HepG2 (cell line): ENCODE measurements at regions not wholly inside any gene's neighbourhood (a gene's known extent, or its start where the extent isn't known, plus 50 kb on each side); places are given as distances from the start of the nearest gene placed in this dataset.

Experiments
- ATAC-seq: fragments of 200-7000 bp; cut with Tn5 transposase; 3 replicates; pipeline ENCODE4 v1.9.1; 2020; ENCODE audit warnings: mild to moderate bottlenecking, moderate library complexity
- BruUV-seq: library from RNA; stranded (reverse); fragments of 400-500 nt; replicated peaks from 2 replicates; lab custom pipeline; 2021; lab: Mats Ljungman, UMichigan
- CTCF ChIA-PET: fragments of 300-600 bp; formaldehyde crosslinking; extraction: SDS; loops from one replicate; lab custom pipeline; 2021; ENCODE audit warnings: low total read pairs, inconsistent platforms, low intra/inter-chr PET ratio; lab: Yijun Ruan, JAX
- POLR2A ChIA-PET: fragments of 350-600 bp; sonication (Branson Sonifier 250); formaldehyde crosslinking; loops from one replicate; lab custom pipeline; 2020; ENCODE audit warnings: antibody characterized with exemption, inconsistent platforms; lab: Yijun Ruan, JAX
- DNase-seq: peaks from one replicate; pipeline ENCODE4 v3.0.0-alpha.2; 2015; ENCODE audit warnings: low spot score
- FAIRE-seq: peaks from 3 replicates; lab custom pipeline; 2011; peaks lifted over from hg19 to GRCh38; lab: Jason Lieb, UNC
- H2AFZ ChIP-seq: one replicate; pipeline ENCODE4 v1.6.1; 2011; ENCODE audit warnings: low read length, inconsistent platforms
- H3K27ac ChIP-seq: fragments of 300-600 bp; 3 replicates; pipeline ENCODE4 v1.8.0; 2011; ENCODE audit warnings: mixed run types, mild to moderate bottlenecking, mixed read lengths, low read length, inconsistent platforms; ENCODE audit not compliant: insufficient read depth; ENCODE audit errors: extremely low read length
- H3K27me3 ChIP-seq, 2 experiments: fragments of 200-600 bp in 1 of 2; 2 replicates in 1 of 2; 3 replicates in 1 of 2; pipeline versions ENCODE4 v1.6.0 to v1.8.0; 2011; ENCODE audit warnings: low read length in 2 of 2, mild to moderate bottlenecking in 2 of 2, moderate library complexity in 2 of 2, inconsistent platforms in 1 of 2; ENCODE audit not compliant: insufficient read depth in 2 of 2, control insufficient read depth in 1 of 2
- H3K36me3 ChIP-seq, 2 experiments: fragments of 200-600 bp in 1 of 2; replicated peaks in 1 of 2; 2 replicates in 1 of 2; 3 replicates in 1 of 2; pipeline versions ENCODE4 v1.5.1 to v1.8.0; 2011; ENCODE audit warnings: low read length in 2 of 2, inconsistent platforms in 1 of 2; ENCODE audit not compliant: insufficient read depth in 2 of 2, control insufficient read depth in 1 of 2
- H3K4me1 ChIP-seq: 2 replicates; pipeline ENCODE4 v1.5.1; 2012; ENCODE audit warnings: low read length, inconsistent platforms; ENCODE audit not compliant: insufficient read depth
- H3K4me2 ChIP-seq: 2 replicates; pipeline ENCODE4 v1.6.0; 2011; ENCODE audit warnings: low read depth, low read length, inconsistent platforms
- H3K4me3 ChIP-seq, 3 experiments: fragments of 200-600 bp in 1 of 3; sonication (generic), shearing (Covaris generic) in 1 of 3; replicated peaks in 1 of 3; 2 replicates each; pipeline ENCODE4 v1.5.1; 2011 to 2016; ENCODE audit warnings: low read length in 3 of 3, inconsistent platforms in 2 of 3, low read depth in 2 of 3, mild to moderate bottlenecking in 2 of 3, control low read depth in 1 of 3, mixed read lengths in 1 of 3; ENCODE audit not compliant: insufficient read depth in 1 of 3
- H3K79me2 ChIP-seq: one replicate; pipeline ENCODE4 v1.6.1; 2011; ENCODE audit warnings: low read length, inconsistent platforms; ENCODE audit not compliant: insufficient read depth
- H3K9ac ChIP-seq: 2 replicates; pipeline ENCODE4 v1.6.0; 2011; ENCODE audit warnings: mild to moderate bottlenecking, low read depth, low read length, inconsistent platforms; ENCODE audit not compliant: insufficient read depth
- H3K9me3 ChIP-seq: 2 replicates; pipeline ENCODE4 v1.5.1; 2012; ENCODE audit warnings: mild to moderate bottlenecking, low read length
- H4K20me1 ChIP-seq: 2 replicates; pipeline ENCODE4 v1.6.0; 2011; ENCODE audit warnings: inconsistent platforms, mild to moderate bottlenecking, low read length, moderate library complexity; ENCODE audit not compliant: insufficient read depth
- ATF7 ChIP-seq, 2 experiments: fragments of 450-650 bp in 1 of 2; sonication (generic) in 1 of 2; formaldehyde crosslinking in 1 of 2; IDR thresholded peaks; 2 replicates each; pipeline versions ENCODE4 v1.4.0 to v1.6.1; 2016 to 2020; ENCODE audit warnings: antibody characterized with exemption in 1 of 2, mild to moderate bottlenecking in 1 of 2, missing genetic modification reagents in 1 of 2
- CHD2 ChIP-seq: IDR thresholded peaks from 2 replicates; pipeline ENCODE4 v1.6.1; 2011; ENCODE audit warnings: low read depth, low read length, improper control_type of control experiment
- CREB1 ChIP-seq, 2 experiments: fragments of 450-650 bp in 1 of 2; IDR thresholded peaks; 2 replicates each; pipeline ENCODE4 v1.6.1; 2016 to 2017; ENCODE audit warnings: control low read depth in 1 of 2, mild to moderate bottlenecking in 1 of 2, missing compliant biosample characterization in 1 of 2, missing genetic modification characterization in 1 of 2
- HBP1 ChIP-seq: IDR thresholded peaks from 2 replicates; pipeline ENCODE4 v1.6.1; 2016; ENCODE audit warnings: low read depth, control low read depth
- KDM2A ChIP-seq: sonication (generic); formaldehyde crosslinking; IDR thresholded peaks from 2 replicates; pipeline ENCODE4 v1.4.0; 2020; ENCODE audit warnings: low read depth, missing genetic modification reagents, borderline replicate concordance
- ZNF484 ChIP-seq: sonication (generic); formaldehyde crosslinking; IDR thresholded peaks from 2 replicates; pipeline ENCODE4 v1.5.1; 2020; ENCODE audit warnings: mild to moderate bottlenecking, low read depth, missing genetic modification reagents, borderline replicate concordance
- ZSCAN22 ChIP-seq: sonication (generic); formaldehyde crosslinking; IDR thresholded peaks from 2 replicates; pipeline ENCODE4 v1.4.0; 2020; ENCODE audit warnings: mild to moderate bottlenecking, missing genetic modification reagents
- WGBS: methylation state at CpG from one replicate; pipeline ENCODE4 v1.1.6; 2017; ENCODE audit warnings: low lambda C conversion rate; 5-methylcytosine and 5-hydroxymethylcytosine counted together
- in situ Hi-C: cut with HindIII; loops from 2 replicates; pipeline ENCODE4 v1.10.0; 2017; ENCODE audit warnings: low pct_unique_long_range_greater_than_20kb; ENCODE audit not compliant: extremely low pct_ligation_motif_present
- intact Hi-C: fragments of 100-400 bp; cut with micrococcal nuclease; formaldehyde crosslinking; loops from one replicate; pipeline ENCODE4 v1.10.0; 2022; ENCODE audit not compliant: unreplicated experiment
- TF ChIP-seq, protein P1 (sequence below): sonication (generic); formaldehyde crosslinking; IDR thresholded peaks from 2 replicates; pipeline ENCODE4 v1.9.0; 2021; ENCODE audit warnings: missing genetic modification reagents, mild to moderate bottlenecking, borderline replicate concordance

- Histone ChIP-seq H3K36me3 (no peaks in the 10 kb centered on the region), H3K79me2 (no peaks in the 10 kb centered on the region), H3K27ac (no peak overlapping the region), H4K20me1 (no peaks in the 10 kb centered on the region), H3K27me3 (no peaks in the 10 kb centered on the region)
- FAIRE-seq (no peak), ATAC-seq (no peak), DNase-seq (no peak)
- intact Hi-C loops, result no loop called here
- ChIA-PET POLR2A (no interaction called here), CTCF (no interaction called here)
- in situ Hi-C loops, result no loop called here
- TF ChIP-seq KDM2A (CRISPR knock-in tag) (no peak), ZNF484 (CRISPR knock-in tag) (no peak), CHD2 (no peak), ZSCAN22 (CRISPR knock-in tag) (no peak)
- TF ChIP-seq, protein P1, sequence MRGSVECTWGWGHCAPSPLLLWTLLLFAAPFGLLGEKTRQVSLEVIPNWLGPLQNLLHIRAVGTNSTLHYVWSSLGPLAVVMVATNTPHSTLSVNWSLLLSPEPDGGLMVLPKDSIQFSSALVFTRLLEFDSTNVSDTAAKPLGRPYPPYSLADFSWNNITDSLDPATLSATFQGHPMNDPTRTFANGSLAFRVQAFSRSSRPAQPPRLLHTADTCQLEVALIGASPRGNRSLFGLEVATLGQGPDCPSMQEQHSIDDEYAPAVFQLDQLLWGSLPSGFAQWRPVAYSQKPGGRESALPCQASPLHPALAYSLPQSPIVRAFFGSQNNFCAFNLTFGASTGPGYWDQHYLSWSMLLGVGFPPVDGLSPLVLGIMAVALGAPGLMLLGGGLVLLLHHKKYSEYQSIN (CRISPR knock-in tag), result no peak
- TF ChIP-seq, all 625 proteins: peak for 0
- H3K4me1 ChIP-seq, result no peaks in the 10 kb centered on the region
- no peak overlapping the region for H2AFZ ChIP-seq
- WGBS, result 10% methylated on average over 3 of the region's 3 CpGs
- H3K9ac ChIP-seq, result no peak overlapping the region
- H3K9me3 ChIP-seq, result peaks cover 96% of the 10 kb centered on the region
- no peak overlapping the region for H3K4me3 ChIP-seq
- H3K4me2 ChIP-seq, result no peak overlapping the region
- BruUV-seq, result no TSS peak
These were observed 710.5 kb downstream of the NOVA1 start for GRCh38 chr14:25887251-25887878.

GRCh38 chr14:25884657-25885056 is 713.2 kb downstream of the NOVA1 start:
- Histone ChIP-seq H3K4me2 (no peak overlapping the region), H2AFZ (no peak overlapping the region), H3K4me1 (no peaks in the 10 kb centered on the region), H3K27ac (no peak overlapping the region), H3K9me3 (peaks cover 92% of the 10 kb centered on the region), H3K4me3 (no peak overlapping the region), H4K20me1 (no peaks in the 10 kb centered on the region), H3K79me2 (no peaks in the 10 kb centered on the region), H3K36me3 (no peaks in the 10 kb centered on the region), H3K27me3 (no peaks in the 10 kb centered on the region), H3K9ac (no peak overlapping the region)
- no peak for ATAC-seq
- ChIA-PET POLR2A (no interaction called here), CTCF (no interaction called here)
- no TSS peak for BruUV-seq
- intact Hi-C loops, result no loop called here
- peak; percentile 94 for TF ChIP-seq ATF7 (IDR thresholded peaks at IDR 0.05)
- no peak for TF ChIP-seq ATF7 (CRISPR knock-in tag; IDR thresholded peaks at IDR 0.05)
- TF ChIP-seq HBP1, result no peak
- TF ChIP-seq CREB1 (IDR thresholded peaks at IDR 0.05), result peak; percentile 89
- TF ChIP-seq CREB1 (CRISPR knock-in tag; IDR thresholded peaks at IDR 0.05), result no peak
- WGBS, result 2% methylated on average over 1 of the region's 1 CpG
- no peak for FAIRE-seq
- in situ Hi-C loops, result no loop called here
- DNase-seq, result no peak
